Prostate gland (tissue), 2 donors: ENCODE measurements at regions not wholly inside any gene's neighbourhood (a gene's known extent, or its start where the extent isn't known, plus 50 kb on each side); places are given as distances from the start of the nearest gene placed in this dataset.

ENCODE experiments used
- POLR2A ChIP-seq: fragments of 450-650 bp; IDR thresholded peaks from one replicate; pipeline ENCODE4 v1.6.1; 2016; ENCODE audit warnings: antibody characterized with exemption, mild to moderate bottlenecking
- POLR2AphosphoS5 ChIP-seq: sonication (generic); formaldehyde crosslinking; IDR thresholded peaks from one replicate; pipeline ENCODE4 v1.6.1; 2017; ENCODE audit warnings: antibody characterized with exemption
- TF ChIP-seq, protein P1 (sequence below), 4 experiments: fragments of 200-600 bp in 2 of 4; fragments of 450-650 bp in 2 of 4; sonication (generic) in 2 of 4; IDR thresholded peaks; 1 replicate in 3 of 4; 2 replicates in 1 of 4; pipeline ENCODE4 v1.5.1; 2016 to 2019; ENCODE audit warnings: antibody characterized with exemption in 4 of 4, mild to moderate bottlenecking in 2 of 4, moderate library complexity in 2 of 4

DNA sequence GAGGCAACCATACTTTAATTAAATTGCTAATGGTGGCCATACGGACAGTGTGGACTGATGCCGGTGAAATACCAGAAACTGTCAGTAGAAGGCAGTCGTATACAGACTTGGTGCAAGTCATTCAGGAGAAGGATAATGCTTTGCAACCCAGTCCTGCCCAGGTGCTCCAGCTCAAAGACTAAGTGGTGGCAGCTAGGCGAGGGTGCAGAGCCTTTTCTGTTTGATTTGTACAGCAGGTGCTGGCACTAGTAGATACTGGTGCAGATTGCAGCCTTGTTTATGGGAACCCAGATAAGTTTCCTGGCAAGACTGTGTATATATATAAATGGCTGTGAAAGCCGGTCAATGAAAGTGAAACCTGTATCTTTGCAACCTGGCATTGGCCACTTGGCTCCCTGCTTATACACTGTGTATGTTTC is 208.3 kb upstream of the SYT4 start:
- TF ChIP-seq, protein P1, sequence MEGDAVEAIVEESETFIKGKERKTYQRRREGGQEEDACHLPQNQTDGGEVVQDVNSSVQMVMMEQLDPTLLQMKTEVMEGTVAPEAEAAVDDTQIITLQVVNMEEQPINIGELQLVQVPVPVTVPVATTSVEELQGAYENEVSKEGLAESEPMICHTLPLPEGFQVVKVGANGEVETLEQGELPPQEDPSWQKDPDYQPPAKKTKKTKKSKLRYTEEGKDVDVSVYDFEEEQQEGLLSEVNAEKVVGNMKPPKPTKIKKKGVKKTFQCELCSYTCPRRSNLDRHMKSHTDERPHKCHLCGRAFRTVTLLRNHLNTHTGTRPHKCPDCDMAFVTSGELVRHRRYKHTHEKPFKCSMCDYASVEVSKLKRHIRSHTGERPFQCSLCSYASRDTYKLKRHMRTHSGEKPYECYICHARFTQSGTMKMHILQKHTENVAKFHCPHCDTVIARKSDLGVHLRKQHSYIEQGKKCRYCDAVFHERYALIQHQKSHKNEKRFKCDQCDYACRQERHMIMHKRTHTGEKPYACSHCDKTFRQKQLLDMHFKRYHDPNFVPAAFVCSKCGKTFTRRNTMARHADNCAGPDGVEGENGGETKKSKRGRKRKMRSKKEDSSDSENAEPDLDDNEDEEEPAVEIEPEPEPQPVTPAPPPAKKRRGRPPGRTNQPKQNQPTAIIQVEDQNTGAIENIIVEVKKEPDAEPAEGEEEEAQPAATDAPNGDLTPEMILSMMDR (IDR thresholded peaks at IDR 0.05) = no peak
- TF ChIP-seq POLR2A (no peak), POLR2AphosphoS5 (no peak)
